HG03439 (cell line): ENCODE measurements at regions not wholly inside any gene's neighbourhood (a gene's known extent, or its start where the extent isn't known, plus 50 kb on each side); places are given as distances from the start of the nearest gene placed in this dataset.

Experiments used
- ATAC-seq: cut with Tn5 transposase; IDR thresholded peaks from one replicate; pipeline ENCODE4 v1.9.1; 2021; ENCODE audit warnings: mild to moderate bottlenecking, moderate library complexity; ENCODE audit not compliant: unreplicated experiment

- no peak for ATAC-seq
These were observed 69.6 kb upstream of the MACF1 start for GRCh38 chr1:39134768-39135333.

- no peak for ATAC-seq
These were observed 67.9 kb upstream of the MACF1 start for GRCh38 chr1:39136638-39137037.

GRCh38 chr1:39139723-39140360, 64.7 kb upstream of the MACF1 start:
- no peak for ATAC-seq

DNA sequence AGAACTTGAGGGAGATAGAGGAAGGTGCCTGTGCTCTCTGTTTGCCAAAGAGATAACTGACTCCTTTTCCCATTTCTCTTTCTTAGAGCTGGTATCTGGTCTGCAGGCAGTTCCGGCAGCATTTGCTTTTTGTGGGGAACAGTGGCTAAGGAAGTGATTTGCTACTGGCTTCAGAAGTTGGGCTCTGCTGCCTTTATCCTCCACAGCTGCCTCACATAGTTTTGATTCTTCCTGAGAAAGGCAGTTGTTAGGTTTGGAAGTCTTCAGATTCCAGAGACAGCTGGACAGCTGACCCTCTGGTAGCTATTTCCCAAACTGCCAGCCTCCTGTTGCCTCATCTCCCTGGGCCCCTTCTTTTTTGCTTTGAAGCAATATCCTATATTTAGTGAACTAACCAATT, 62.6 kb upstream of the MACF1 start:
- no peak for ATAC-seq

GRCh38 chr1:39142401-39143060, 62.0 kb upstream of the MACF1 start:
- ATAC-seq = no peak

DNA sequence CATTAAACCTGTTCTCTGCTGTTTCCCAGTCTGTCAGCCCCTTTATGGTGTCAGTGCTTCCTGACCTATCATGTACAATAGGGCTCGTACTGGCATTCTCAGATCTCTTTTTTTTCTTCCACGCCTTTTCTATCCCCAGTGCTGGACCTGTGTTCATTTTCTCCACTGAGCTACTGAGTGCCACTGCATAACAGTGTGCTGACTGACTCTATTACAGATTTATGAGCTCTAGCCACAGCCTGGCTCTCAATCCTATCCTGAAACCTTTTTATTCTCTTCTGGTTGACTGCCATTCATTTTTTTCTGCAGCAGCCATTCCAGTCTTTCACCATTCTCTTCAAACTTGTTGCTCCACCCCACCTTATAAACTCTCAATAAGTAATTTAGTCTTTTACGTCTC, 59.6 kb upstream of the MACF1 start:
- no peak for ATAC-seq

DNA sequence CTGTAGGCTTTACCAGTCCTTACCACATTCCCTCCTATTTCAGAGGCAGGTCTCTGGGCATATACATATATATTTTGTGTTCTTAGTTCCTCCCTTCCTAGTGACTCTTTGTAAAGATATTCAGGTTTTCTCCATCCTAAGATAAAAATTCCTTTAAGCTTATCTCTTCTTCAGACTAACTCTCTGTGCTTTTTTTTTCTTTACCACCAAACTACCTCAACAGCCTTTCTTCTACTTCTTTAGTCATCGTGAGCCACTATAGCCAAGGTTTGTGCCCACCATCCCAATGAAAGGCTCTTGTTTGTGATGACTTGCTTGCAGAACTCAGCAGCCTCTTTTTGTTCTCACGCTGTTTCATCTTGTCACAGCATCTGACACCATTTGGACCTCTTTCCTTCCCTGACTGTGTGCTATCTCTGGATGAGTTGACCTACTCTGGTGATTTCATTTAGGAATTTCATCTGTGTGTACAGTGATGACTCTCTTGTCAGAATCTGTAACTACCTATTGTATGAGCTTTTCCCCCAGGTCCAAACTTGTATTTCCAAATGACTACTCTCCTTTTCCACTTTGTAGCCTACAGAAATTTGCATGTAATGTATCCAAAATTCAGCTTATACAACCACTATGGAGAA, 59.0 kb upstream of the MACF1 start:
- ATAC-seq = no peak

DNA sequence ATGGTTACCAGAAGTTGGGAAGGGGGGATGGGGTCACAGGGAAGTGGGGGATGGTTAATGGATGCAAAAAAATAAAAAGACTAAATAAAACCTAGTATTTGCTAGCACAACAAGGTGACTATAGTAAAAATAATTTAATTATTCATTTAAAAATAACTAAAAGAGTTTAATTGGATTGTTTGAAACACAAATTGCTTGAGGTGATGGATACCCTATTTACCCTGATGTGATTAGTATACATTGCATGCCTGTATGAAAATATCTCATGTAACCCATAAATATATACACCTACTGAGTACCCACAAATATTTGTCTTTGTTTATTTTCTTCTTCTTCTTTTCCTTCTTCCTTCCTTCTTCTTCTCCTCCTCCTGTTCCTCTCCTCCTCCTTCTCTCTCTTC, 57.8 kb upstream of the MACF1 start:
- ATAC-seq = no peak

GRCh38 chr1:39147099-39148025, 57.1 kb upstream of the MACF1 start:
- ATAC-seq = no peak

- no peak for ATAC-seq
These were observed 55.6 kb upstream of the MACF1 start for GRCh38 chr1:39148942-39149341.

GRCh38 chr1:39149509-39149908, 55.0 kb upstream of the MACF1 start:
- ATAC-seq = no peak

DNA sequence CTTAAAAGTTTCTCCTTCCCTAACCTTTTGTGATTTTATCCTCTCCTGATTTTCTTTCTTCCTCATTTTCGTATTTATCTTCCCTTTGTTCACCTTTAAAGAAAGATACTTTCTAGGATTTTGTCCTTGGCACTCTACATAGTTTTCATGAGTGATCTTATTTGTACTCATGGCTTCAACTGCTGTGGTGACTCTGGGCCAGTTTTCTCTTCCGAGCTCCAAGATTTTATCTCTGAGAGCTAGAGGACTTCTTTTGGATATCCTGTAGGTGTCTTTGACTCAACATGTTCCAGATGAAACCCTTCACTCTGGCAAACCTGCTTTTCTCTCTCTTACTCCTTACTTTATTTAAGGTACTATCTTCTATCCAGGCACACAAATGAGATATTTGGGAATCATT, 53.7 kb upstream of the MACF1 start:
- ATAC-seq = no peak

DNA sequence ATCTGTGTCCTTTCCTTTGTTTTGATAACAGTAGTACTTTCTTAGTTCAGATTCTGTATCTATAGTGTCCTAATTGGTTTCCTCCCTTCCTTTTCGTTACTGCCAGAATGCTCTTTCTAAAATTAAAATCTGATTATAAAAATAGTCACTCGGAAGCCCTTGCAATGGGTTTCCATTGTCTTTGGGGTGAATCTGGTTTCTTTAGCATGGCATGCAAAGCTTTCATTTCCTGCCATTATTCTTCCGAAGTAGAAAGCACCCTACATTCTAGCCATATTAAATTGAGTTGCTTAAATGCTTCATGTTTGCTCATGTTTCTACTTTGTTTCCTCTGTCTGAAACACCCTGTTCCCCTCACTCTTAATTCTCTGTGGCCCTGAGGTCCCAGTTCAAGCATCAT, 53.2 kb upstream of the MACF1 start:
- no peak for ATAC-seq

- no peak for ATAC-seq
These were observed 51.6 kb upstream of the MACF1 start for GRCh38 chr1:39152923-39153322.

- ATAC-seq = no peak
These were observed 50.8 kb upstream of the MACF1 start for GRCh38 chr1:39153684-39154083.

DNA sequence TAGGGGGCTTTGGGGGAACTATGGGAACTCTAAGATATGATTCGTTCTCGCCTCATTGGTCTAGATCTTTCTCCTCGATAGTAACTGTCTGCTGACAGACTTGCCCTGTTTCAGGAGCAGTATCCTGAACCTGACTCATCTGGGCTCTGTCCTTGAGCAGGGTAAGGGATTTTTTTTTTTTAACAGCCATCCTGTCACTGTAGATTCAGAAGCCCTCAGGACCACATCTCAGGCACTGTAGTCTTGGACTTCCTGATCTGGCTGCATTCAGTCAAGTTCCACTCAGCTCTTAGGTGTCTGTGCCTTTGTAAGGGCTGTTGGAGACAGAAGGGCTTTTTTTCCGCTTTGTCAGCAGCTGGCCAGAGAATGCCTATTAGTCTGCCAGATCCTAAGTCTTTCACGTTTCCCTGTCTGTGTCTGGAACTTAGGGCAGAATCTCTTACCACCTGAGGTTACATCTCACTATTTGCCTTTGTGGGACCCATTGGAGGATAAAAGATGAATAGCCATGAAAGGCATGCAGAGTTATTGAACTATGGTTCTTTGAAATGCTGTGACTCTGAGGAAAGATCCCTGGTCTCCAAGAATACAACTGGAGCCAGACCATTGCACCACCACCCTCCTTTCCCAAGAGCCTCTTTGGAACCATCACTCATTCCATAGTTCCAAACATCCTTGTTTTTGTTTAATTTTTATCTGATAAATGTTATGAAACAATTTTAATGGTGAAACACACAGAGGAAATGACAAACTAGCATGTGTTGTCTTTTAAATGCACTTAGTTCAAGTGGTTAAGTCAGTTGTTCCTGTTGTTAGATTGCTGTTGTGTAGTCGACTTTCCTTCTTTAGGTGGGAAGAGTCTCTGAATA, 49.7 kb upstream of the MACF1 start:
- ATAC-seq = no peak
